Liver (tissue), 8 donors: ENCODE measurements at regions not wholly inside any gene's neighbourhood (a gene's known extent, or its start where the extent isn't known, plus 50 kb on each side); places are given as distances from the start of the nearest gene placed in this dataset.

ENCODE experiments used
- DNase-seq: peaks from one replicate; pipeline ENCODE4 v3.0.0-alpha.2; 2017; ENCODE audit warnings: low spot score
- H3K27ac ChIP-seq, 2 donors: one replicate each; pipeline ENCODE4 v1.7.0; 2013; ENCODE audit warnings: inconsistent platforms in 2 of 2, low read length in 2 of 2, control low read depth in 1 of 2, low read depth in 1 of 2, mild to moderate bottlenecking in 1 of 2
- H3K27me3 ChIP-seq, 4 donors: one replicate each; pipeline versions ENCODE4 v1.6.1 to v1.7.0; 2013; ENCODE audit warnings: low read length in 3 of 4, inconsistent platforms in 1 of 4, mild to moderate bottlenecking in 1 of 4, moderate library complexity in 1 of 4; ENCODE audit not compliant: control insufficient read depth in 4 of 4, insufficient read depth in 4 of 4
- H3K36me3 ChIP-seq, 4 donors: one replicate each; pipeline versions ENCODE4 v1.6.1 to v1.7.0; 2013; ENCODE audit warnings: low read length in 3 of 4, mild to moderate bottlenecking in 3 of 4, low read depth in 1 of 4, moderate library complexity in 1 of 4; ENCODE audit not compliant: control insufficient read depth in 4 of 4, insufficient read depth in 3 of 4
- H3K4me1 ChIP-seq, 4 donors: one replicate each; pipeline versions ENCODE4 v1.6.1 to v1.7.0; 2013; ENCODE audit warnings: low read length in 3 of 4, mild to moderate bottlenecking in 3 of 4, moderate library complexity in 1 of 4; ENCODE audit not compliant: control insufficient read depth in 4 of 4, insufficient read depth in 4 of 4
- H3K4me3 ChIP-seq, 3 donors: one replicate each; pipeline versions ENCODE4 v1.6.1 to v1.7.0; 2013; ENCODE audit warnings: low read length in 3 of 3, control low read depth in 1 of 3, low read depth in 1 of 3, mild to moderate bottlenecking in 1 of 3
- H3K9ac ChIP-seq, 2 donors: one replicate each; pipeline ENCODE4 v1.7.0; 2013; ENCODE audit warnings: low read length in 2 of 2, mild to moderate bottlenecking in 2 of 2, moderate library complexity in 2 of 2, control low read depth in 1 of 2, low read depth in 1 of 2
- H3K9me3 ChIP-seq, 4 donors: one replicate each; pipeline versions ENCODE4 v1.6.1 to v1.7.0; 2013; ENCODE audit warnings: low read length in 3 of 4; ENCODE audit not compliant: control insufficient read depth in 4 of 4
- ATF3 ChIP-seq: IDR thresholded peaks from 2 replicates; pipeline ENCODE4 v1.6.1; 2016; ENCODE audit warnings: antibody characterized with exemption
- CTCF ChIP-seq: fragments of 150-350 bp; IDR thresholded peaks from 2 replicates; pipeline ENCODE4 v1.5.1; 2017; ENCODE audit warnings: improper control_type of control experiment, low read depth, low read length; ENCODE audit not compliant: missing input control
- EGR1 ChIP-seq, 2 donors: IDR thresholded peaks; 2 replicates each; pipeline ENCODE4 v1.6.1; 2016 to 2018; ENCODE audit warnings: antibody characterized with exemption in 2 of 2, low read depth in 2 of 2
- FOXA1 ChIP-seq: IDR thresholded peaks from 2 replicates; pipeline ENCODE4 v1.6.1; 2016; ENCODE audit warnings: antibody characterized with exemption
- FOXA2 ChIP-seq: IDR thresholded peaks from 2 replicates; pipeline ENCODE4 v1.6.1; 2016; ENCODE audit warnings: antibody characterized with exemption
- GABPA ChIP-seq, 2 donors: IDR thresholded peaks in 1 of 2; conservative IDR thresholded peaks in 1 of 2; 2 replicates each; pipeline ENCODE4 v1.6.1; 2016; ENCODE audit warnings: antibody characterized with exemption in 2 of 2, mild to moderate bottlenecking in 1 of 2, moderate library complexity in 1 of 2
- HNF4A ChIP-seq, 2 donors: conservative IDR thresholded peaks; 2 replicates each; pipeline ENCODE4 v1.6.1; 2016; ENCODE audit warnings: antibody characterized with exemption in 2 of 2, mild to moderate bottlenecking in 2 of 2
- HNF4G ChIP-seq: IDR thresholded peaks from 2 replicates; pipeline ENCODE4 v1.6.1; 2016; ENCODE audit warnings: antibody characterized with exemption
- JUND ChIP-seq, 2 donors: IDR thresholded peaks; 2 replicates each; pipeline ENCODE4 v1.6.1; 2016; ENCODE audit warnings: antibody characterized with exemption in 2 of 2
- MAX ChIP-seq: IDR thresholded peaks from 2 replicates; pipeline ENCODE4 v1.6.1; 2016; ENCODE audit warnings: antibody characterized with exemption
- NR2F2 ChIP-seq: IDR thresholded peaks from 2 replicates; pipeline ENCODE4 v1.6.1; 2016; ENCODE audit warnings: antibody characterized with exemption
- RAD21 ChIP-seq, 2 donors: IDR thresholded peaks; 2 replicates each; pipeline ENCODE4 v1.6.1; 2016; ENCODE audit warnings: antibody characterized with exemption in 2 of 2, mild to moderate bottlenecking in 2 of 2
- REST ChIP-seq: IDR thresholded peaks from 2 replicates; pipeline ENCODE4 v1.6.1; 2016; ENCODE audit warnings: antibody characterized with exemption, mild to moderate bottlenecking
- RXRA ChIP-seq, 2 donors: IDR thresholded peaks; 2 replicates each; pipeline ENCODE4 v1.6.1; 2017 to 2018; ENCODE audit warnings: antibody characterized with exemption in 2 of 2, mild to moderate bottlenecking in 1 of 2
- SP1 ChIP-seq: IDR thresholded peaks from 2 replicates; pipeline ENCODE4 v1.6.1; 2018; ENCODE audit warnings: antibody characterized with exemption, mild to moderate bottlenecking
- TAF1 ChIP-seq: conservative IDR thresholded peaks from 2 replicates; pipeline ENCODE4 v1.6.1; 2016; ENCODE audit warnings: antibody characterized with exemption, mild to moderate bottlenecking
- YY1 ChIP-seq: IDR thresholded peaks from 2 replicates; pipeline ENCODE4 v1.6.1; 2016; ENCODE audit warnings: antibody characterized with exemption, mild to moderate bottlenecking
- ZBTB33 ChIP-seq: IDR thresholded peaks from 2 replicates; pipeline ENCODE4 v1.6.1; 2016; ENCODE audit warnings: antibody characterized with exemption
- WGBS: extraction: QIAGEN DNeasy Blood & Tissue Kit; methylation state at CpG from one replicate; pipeline ENCODE4 v1.1.7; 2013; 5-methylcytosine and 5-hydroxymethylcytosine counted together
- donor health status: healthy.
- donor health status: healthy.
- donor health status: healthy.
- donor health status: healthy.
- donor health status: healthy.

- TF ChIP-seq SP1 (no peak), ATF3 (no peak), REST (no peak), ZBTB33 (no peak), FOXA1 (no peak), TAF1 (no peak), EGR1 (IDR thresholded peaks at IDR 0.05; ENCODE audit: low read depth in 2 of 2) (no peak), GABPA (IDR thresholded peaks at IDR 0.05 in 1 of 2, conservative IDR thresholded peaks at IDR 0.05 in 1 of 2) (no peak), MAX (no peak), CTCF (no peak), NR2F2 (no peak), YY1 (no peak), RXRA (IDR thresholded peaks at IDR 0.05) (no peak), RAD21 (IDR thresholded peaks at IDR 0.05) (no peak)
- H3K36me3 ChIP-seq = no peaks in the 10 kb centered on the region
- no peak for DNase-seq
- no peak overlapping the region for H3K9ac ChIP-seq
- H3K27me3 ChIP-seq = no peaks in the 10 kb centered on the region
- H3K27ac ChIP-seq = no peak overlapping the region
- peaks cover 0 to 9% (median 3%) of the 10 kb centered on the region in 4 donors for H3K4me1 ChIP-seq
- H3K4me3 ChIP-seq = no peak overlapping the region
- peaks cover 0 to 2% (median 2%) of the 10 kb centered on the region in 4 donors for H3K9me3 ChIP-seq
These were observed 176.1 kb upstream of the CDH12 start for GRCh38 chr5:23029290-23029689.

GRCh38 chr5:23028445-23029021, 175.4 kb upstream of the CDH12 start:
- Histone ChIP-seq H3K27ac (no peak overlapping the region), H3K27me3 (no peaks in the 10 kb centered on the region), H3K9me3 (peaks cover 0 to 2% (median 0%) of the 10 kb centered on the region in 4 donors), H3K36me3 (no peaks in the 10 kb centered on the region), H3K4me1 (peaks cover 0 to 9% (median 3%) of the 10 kb centered on the region in 4 donors), H3K4me3 (no peak overlapping the region), H3K9ac (no peak overlapping the region)
- WGBS = 93% methylated on average over 3 of the region's 3 CpGs
- DNase-seq = no peak
- TF ChIP-seq FOXA2 (no peak), HNF4G (no peak), TAF1 (no peak), FOXA1 (no peak), GABPA (IDR thresholded peaks at IDR 0.05 in 1 of 2, conservative IDR thresholded peaks at IDR 0.05 in 1 of 2) (no peak), YY1 (no peak), JUND (IDR thresholded peaks at IDR 0.05) (no peak), ZBTB33 (no peak), CTCF (no peak), SP1 (no peak), RAD21 (IDR thresholded peaks at IDR 0.05) (no peak), EGR1 (IDR thresholded peaks at IDR 0.05; ENCODE audit: low read depth in 2 of 2) (no peak), HNF4A (conservative IDR thresholded peaks at IDR 0.05) (no peak)
